C4-2B (cell line): ENCODE measurements at regions not wholly inside any gene's neighbourhood (a gene's known extent, or its start where the extent isn't known, plus 50 kb on each side); places are given as distances from the start of the nearest gene placed in this dataset.

Source experiments
- H3K27ac ChIP-seq: fragments of 450-650 bp; 2 replicates; pipeline ENCODE4 v1.5.1; 2017
- ZFX ChIP-seq: fragments of 450-650 bp; IDR thresholded peaks from 2 replicates; pipeline ENCODE4 v1.6.1; 2017
- TF ChIP-seq, protein P1 (sequence below): fragments of 450-650 bp; conservative IDR thresholded peaks from 2 replicates; pipeline ENCODE4 v1.5.1; 2017; ENCODE audit warnings: mild to moderate bottlenecking

DNA sequence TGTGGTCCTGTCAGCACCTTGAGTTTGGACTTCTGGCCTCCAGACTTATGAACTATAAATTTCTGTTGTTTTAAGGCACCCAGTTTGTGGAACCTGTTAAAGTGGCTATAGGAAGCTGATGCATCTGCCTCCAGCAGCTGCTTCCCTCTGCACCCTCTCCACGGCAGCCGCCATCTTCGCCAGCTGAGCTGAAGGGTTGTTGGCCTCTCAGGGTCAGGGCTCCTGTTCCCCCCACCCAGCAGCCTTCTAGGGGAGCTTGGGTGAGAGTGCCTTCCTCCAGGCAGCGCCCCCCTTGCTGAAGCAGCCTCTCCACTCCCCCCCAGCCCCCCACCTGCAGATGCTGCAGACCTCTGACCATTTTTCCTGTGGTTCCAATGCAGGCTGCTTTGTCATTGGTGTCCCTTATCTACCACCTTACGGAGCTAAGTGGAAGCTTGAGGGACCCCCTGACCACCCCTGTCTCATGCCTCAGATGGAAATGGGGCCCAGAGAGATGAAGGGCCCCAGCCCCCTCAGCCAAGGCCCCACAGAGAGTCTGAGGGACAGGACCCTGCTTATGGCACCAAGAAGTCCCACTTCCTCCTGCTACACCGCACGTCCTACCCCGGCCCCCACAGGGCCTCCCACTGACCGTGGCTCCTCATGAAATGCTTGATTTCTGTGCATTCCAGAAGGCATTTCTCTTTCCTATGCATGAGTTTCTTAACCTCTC lies 61.4 kb upstream of the TLE3 start:
- TF ChIP-seq, protein P1, sequence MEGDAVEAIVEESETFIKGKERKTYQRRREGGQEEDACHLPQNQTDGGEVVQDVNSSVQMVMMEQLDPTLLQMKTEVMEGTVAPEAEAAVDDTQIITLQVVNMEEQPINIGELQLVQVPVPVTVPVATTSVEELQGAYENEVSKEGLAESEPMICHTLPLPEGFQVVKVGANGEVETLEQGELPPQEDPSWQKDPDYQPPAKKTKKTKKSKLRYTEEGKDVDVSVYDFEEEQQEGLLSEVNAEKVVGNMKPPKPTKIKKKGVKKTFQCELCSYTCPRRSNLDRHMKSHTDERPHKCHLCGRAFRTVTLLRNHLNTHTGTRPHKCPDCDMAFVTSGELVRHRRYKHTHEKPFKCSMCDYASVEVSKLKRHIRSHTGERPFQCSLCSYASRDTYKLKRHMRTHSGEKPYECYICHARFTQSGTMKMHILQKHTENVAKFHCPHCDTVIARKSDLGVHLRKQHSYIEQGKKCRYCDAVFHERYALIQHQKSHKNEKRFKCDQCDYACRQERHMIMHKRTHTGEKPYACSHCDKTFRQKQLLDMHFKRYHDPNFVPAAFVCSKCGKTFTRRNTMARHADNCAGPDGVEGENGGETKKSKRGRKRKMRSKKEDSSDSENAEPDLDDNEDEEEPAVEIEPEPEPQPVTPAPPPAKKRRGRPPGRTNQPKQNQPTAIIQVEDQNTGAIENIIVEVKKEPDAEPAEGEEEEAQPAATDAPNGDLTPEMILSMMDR, result no peak
- TF ChIP-seq ZFX, result no peak
- no peak overlapping the region for H3K27ac ChIP-seq

DNA sequence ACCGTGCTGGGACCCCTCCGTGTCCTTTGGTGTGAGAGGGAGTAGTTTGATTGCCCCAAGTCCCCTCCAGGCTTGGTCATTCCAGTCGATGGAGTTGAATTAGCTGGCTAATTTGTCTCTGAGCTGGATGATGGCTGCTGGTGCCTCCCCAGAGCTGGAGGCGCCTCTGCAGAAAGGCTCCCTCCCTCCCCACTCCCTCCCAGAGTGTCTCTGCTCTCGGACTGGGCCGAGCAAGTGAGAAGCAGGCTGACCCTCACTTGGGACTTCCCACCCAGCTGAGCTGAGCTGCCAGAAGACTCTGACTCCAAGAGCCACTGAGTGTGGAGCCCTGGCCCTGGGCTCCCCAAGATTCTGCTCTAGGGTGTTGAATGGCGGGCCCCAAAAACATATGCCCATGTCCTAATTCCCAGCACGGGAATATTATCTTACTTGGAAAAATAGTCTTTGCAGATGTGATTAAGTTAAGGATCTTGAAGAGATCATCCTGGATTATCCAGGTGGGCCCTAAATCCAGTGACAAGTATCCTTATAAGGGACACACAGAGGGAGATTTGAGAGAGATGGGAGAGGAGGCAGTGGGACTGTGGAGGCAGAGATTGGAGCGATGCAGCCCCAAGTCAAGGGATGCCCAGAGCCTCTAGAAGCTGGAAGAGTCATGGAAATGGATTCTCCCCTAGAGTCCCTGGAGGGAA lies 60.7 kb upstream of the TLE3 start:
- H3K27ac ChIP-seq, result no peak overlapping the region
- no peak for TF ChIP-seq ZFX
- TF ChIP-seq, protein P1, result no peak

DNA sequence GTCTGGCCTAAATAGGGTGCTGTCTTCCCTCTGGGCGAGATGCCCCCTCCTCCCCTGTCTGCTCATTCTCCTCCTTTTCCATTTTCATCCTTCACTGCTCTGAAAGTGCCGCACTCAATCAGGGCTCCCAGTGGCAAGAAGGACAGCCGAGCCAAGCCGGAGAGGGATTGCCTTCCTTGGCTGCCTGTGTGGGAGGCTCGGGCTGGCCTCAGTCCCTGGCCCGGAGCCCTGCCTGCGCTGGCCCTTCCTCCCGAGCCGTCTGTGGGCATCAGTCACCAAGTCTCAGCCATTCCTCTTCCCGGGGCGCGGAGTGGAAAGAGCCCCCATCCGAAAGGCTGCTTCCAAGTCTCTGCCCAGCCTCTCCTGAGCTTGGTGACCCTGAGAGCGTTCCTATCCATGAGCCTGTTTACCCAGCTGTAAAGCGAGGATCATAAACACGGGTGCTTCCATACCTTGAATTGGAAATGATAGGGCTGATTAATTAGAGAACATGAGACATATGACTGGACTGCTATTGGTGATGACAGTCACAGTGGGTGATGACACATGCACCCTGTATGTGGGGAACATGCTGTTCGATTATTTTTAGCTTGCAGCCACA lies 59.1 kb upstream of the TLE3 start:
- TF ChIP-seq, protein P1, result no peak
- no peak for TF ChIP-seq ZFX
- H3K27ac ChIP-seq, result no peak overlapping the region; the same call in 1 of the 2 replicates

DNA sequence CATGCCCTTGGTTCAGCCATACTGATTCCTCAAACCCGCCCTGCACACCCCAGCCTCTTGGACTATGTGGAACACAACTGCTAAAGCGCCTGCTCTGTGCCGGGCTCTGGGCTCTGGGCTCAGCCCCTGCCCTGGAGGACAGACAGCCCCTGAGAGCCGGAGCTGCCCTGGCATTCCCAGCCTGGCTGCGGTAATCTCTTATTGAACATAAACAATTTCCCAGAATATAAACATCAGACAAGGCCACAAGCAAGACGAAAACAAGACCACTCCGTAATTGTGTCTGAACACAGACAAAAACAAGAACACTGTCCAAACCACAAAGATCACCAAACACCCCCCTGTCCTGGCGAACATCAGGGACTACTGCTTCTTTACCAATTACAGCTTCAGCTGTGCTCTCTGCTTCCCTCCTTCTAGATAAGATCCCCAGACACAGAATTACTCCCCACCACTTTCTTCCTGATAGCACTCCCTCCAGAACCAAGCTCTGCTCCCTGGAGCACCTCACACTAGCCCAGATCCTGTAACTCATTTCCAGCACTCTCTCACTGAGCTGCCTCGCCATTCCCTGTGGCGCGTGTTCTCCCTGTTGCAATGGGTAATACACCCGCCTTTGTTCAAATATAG lies 57.1 kb upstream of the TLE3 start:
- TF ChIP-seq, protein P1, result no peak
- H3K27ac ChIP-seq, result no peak overlapping the region

DNA sequence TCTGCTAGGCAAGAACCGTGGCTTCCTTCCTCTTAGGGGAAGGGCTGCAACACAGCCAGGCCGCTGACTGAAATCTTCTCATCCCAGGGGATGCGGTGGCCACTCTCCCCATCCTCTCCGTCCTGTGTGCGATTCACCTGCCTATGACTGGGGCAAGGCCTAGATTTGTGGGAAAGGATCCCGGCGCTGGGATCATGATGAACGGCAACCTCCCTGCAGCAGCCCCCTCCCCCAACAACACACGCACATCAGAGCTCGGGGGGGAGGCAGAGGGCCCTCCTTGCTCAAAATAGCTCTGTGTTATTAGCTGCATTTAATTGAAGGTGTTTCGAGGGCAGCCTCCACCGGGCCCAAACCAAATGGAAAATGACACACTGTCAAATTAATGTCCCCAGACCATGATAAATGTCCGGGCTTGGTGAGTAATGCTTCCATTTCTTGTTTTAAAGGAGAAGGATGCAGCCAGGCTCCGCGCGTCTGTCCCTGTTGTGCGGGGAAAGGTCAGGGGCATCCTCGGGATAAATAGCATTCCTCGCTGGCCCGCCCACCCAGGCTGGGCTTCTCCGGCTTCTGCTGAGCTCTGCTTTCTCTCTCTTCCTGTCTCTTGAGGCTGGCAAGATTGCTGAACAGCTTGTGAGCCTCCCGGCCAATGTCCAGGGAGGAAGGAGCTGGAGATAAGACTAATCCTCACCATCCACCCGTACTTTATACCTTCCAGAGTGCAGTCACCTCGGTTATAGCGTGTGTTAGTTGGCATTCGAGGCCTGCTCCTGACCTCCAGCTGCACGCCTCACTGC lies 56.4 kb upstream of the TLE3 start:
- TF ChIP-seq, protein P1, result no peak
- no peak for TF ChIP-seq ZFX
- no peak overlapping the region for H3K27ac ChIP-seq

DNA sequence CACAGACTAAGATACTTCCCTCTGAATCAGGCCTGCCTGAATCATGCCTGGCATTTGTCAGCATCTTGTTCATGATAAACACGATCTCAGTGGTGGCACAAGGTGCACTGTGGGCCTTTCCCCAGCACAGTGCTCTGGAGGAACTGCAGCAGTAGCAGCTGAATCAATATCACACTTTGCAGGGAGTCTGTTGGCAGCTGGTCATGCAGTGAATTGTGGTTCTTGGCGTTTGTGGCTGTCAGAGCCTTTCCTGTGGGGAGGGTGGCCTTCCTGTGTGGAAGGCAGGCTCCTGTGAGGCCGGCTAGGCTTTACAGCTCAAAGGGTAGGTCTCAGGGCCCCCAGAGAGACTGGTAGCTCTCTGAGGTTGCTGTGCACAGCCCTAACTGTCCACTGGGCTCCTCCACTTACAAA lies 54.4 kb upstream of the TLE3 start:
- TF ChIP-seq ZFX, result no peak
- TF ChIP-seq, protein P1, result no peak
- H3K27ac ChIP-seq, result peak overlapping the region; percentile 2; the same call in 1 of the 2 replicates
